Body of pancreas (tissue), 4 donors: ENCODE measurements at regions not wholly inside any gene's neighbourhood (a gene's known extent, or its start where the extent isn't known, plus 50 kb on each side); places are given as distances from the start of the nearest gene placed in this dataset.

Experiments used
- ATAC-seq: fragments of 150-250 bp; one replicate; pipeline ENCODE4 v1.9.1; 2016
- DNase-seq, 4 donors: peaks; one replicate each; pipeline ENCODE4 v3.0.0-alpha.2; 2019
- H3K27ac ChIP-seq, 4 donors: fragments of 200-600 bp; sonication (generic); 1 replicate in 3 of 4; 2 replicates in 1 of 4; pipeline versions ENCODE4 v1.5.1 to v1.6.1; 2016 to 2019; ENCODE audit warnings: mild to moderate bottlenecking in 1 of 4, mixed read lengths in 1 of 4, moderate library complexity in 1 of 4
- H3K27me3 ChIP-seq, 2 donors: fragments of 200-600 bp; sonication (generic); one replicate each; pipeline ENCODE4 v1.6.0; 2016; ENCODE audit warnings: mild to moderate bottlenecking in 1 of 2
- H3K36me3 ChIP-seq, 2 donors: fragments of 200-600 bp; sonication (generic); replicated peaks in 1 of 2; 2 replicates each; pipeline ENCODE4 v1.5.1; 2016; ENCODE audit warnings: low read depth in 2 of 2; ENCODE audit not compliant: insufficient read depth in 1 of 2
- H3K4me1 ChIP-seq: fragments of 200-600 bp; sonication (generic); one replicate; pipeline ENCODE4 v1.6.0; 2016
- H3K4me3 ChIP-seq, 2 donors: fragments of 200-600 bp; sonication (generic); 1 replicate in 1 of 2; 2 replicates in 1 of 2; pipeline ENCODE4 v1.5.1; 2016 to 2019
- H3K9me3 ChIP-seq, 3 donors: fragments of 200-600 bp; sonication (generic); 1 replicate in 2 of 3; 2 replicates in 1 of 3; pipeline ENCODE4 v1.5.1; 2016
- POLR2A ChIP-seq, 3 donors: fragments of 450-650 bp; IDR thresholded peaks; one replicate each; pipeline ENCODE4 v1.6.1; 2016; ENCODE audit warnings: antibody characterized with exemption in 3 of 3, mild to moderate bottlenecking in 2 of 3
- whole genome bisulfite sequencing, 2 donors: methylation state at CpG; one replicate each; pipeline ENCODE4 v1.1.5; 2017; 5-methylcytosine and 5-hydroxymethylcytosine counted together
- intact Hi-C: fragments of 100-400 bp; cut with DNase I; formaldehyde crosslinking; loops from one replicate; pipeline ENCODE4 v1.15.1; 2023
- TF ChIP-seq, protein P1 (sequence below), 7 experiments: fragments of 450-650 bp in 4 of 7; fragments of 200-600 bp in 3 of 7; sonication (generic) in 3 of 7; IDR thresholded peaks; one replicate each; pipeline ENCODE4 v1.5.1; 2016 to 2019; ENCODE audit warnings: antibody characterized with exemption in 7 of 7

DNA sequence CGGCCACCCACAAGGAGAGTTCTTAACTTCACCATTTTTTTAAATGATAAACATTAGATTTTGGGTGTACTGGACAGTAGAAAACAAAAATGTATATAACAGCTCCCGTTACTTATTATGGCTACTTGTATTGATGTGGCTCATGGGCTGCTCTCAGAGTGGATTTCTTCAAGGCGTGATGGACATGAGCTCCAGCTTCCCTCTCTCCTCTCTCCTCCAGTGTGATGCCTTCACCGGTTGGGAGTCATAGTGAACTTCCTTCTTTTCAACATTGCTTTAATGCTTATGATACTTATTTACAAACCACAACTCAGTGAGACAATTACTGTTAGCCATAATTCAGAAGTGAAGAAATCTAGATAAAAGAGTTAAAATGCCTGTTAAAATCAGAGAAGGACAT lies 515.2 kb downstream of the RNF144A start:
- TF ChIP-seq, protein P1, sequence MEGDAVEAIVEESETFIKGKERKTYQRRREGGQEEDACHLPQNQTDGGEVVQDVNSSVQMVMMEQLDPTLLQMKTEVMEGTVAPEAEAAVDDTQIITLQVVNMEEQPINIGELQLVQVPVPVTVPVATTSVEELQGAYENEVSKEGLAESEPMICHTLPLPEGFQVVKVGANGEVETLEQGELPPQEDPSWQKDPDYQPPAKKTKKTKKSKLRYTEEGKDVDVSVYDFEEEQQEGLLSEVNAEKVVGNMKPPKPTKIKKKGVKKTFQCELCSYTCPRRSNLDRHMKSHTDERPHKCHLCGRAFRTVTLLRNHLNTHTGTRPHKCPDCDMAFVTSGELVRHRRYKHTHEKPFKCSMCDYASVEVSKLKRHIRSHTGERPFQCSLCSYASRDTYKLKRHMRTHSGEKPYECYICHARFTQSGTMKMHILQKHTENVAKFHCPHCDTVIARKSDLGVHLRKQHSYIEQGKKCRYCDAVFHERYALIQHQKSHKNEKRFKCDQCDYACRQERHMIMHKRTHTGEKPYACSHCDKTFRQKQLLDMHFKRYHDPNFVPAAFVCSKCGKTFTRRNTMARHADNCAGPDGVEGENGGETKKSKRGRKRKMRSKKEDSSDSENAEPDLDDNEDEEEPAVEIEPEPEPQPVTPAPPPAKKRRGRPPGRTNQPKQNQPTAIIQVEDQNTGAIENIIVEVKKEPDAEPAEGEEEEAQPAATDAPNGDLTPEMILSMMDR (IDR thresholded peaks at IDR 0.05): no peak
- TF ChIP-seq POLR2A (IDR thresholded peaks at IDR 0.05): no peak
- Histone ChIP-seq H3K9me3 (no peaks in the 10 kb centered on the region), H3K4me3 (no peak overlapping the region), H3K36me3 (no peaks in the 10 kb centered on the region), H3K27ac (no peak overlapping the region), H3K4me1 (no peaks in the 10 kb centered on the region), H3K27me3 (no peaks in the 10 kb centered on the region)
- WGBS, 2 donors: 86 to 96% methylated on average over 4 of the region's 4 CpGs
- intact Hi-C loops: no loop called here
- no peak for DNase-seq
- no peak for ATAC-seq

GRCh38 chr2:7436096-7436906 lies 519.1 kb downstream of the RNF144A start:
- Histone ChIP-seq H3K27ac (no peak overlapping the region), H3K4me1 (no peaks in the 10 kb centered on the region), H3K27me3 (no peaks in the 10 kb centered on the region), H3K36me3 (no peaks in the 10 kb centered on the region), H3K9me3 (no peaks in the 10 kb centered on the region), H3K4me3 (no peak overlapping the region)
- intact Hi-C loops: no loop called here
- no peak for ATAC-seq
- TF ChIP-seq, protein P1 (IDR thresholded peaks at IDR 0.05): no peak
- TF ChIP-seq POLR2A (IDR thresholded peaks at IDR 0.05): no peak
- no peak for DNase-seq
- WGBS, 2 donors: 76 to 85% methylated on average over 9 of the region's 9 CpGs

DNA sequence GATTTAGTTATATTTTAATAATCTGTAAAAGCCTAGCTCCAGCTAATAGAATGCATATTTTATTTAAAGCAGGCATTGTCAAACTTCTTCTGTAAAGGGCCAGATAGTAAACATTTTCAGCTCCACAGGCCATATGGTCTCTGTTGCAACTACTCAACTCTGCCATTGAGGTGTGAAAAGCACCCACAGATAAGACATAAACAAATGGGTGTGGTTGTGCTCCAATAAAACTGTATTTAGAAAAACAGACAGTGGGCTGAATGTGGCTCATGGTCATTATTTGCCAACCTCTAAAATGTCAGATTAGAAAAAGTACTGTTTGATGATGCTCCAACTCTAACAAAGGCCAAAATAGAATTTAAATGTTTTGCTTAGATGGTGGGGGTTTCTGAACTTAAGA lies 519.9 kb downstream of the RNF144A start:
- H3K27me3 ChIP-seq: no peaks in the 10 kb centered on the region
- ATAC-seq (no peak), DNase-seq (no peak)
- no peak overlapping the region for H3K4me3 ChIP-seq
- H3K4me1 ChIP-seq: no peaks in the 10 kb centered on the region
- no peak for TF ChIP-seq POLR2A (IDR thresholded peaks at IDR 0.05)
- TF ChIP-seq, protein P1 (IDR thresholded peaks at IDR 0.05): no peak
- intact Hi-C loops: no loop called here
- no peaks in the 10 kb centered on the region for H3K9me3 ChIP-seq
- no peaks in the 10 kb centered on the region for H3K36me3 ChIP-seq
- H3K27ac ChIP-seq: no peak overlapping the region

GRCh38 chr2:7437716-7438632 lies 520.8 kb downstream of the RNF144A start:
- DNase-seq (no peak), ATAC-seq (no peak)
- no peaks in the 10 kb centered on the region for H3K4me1 ChIP-seq
- no peak overlapping the region for H3K27ac ChIP-seq
- H3K9me3 ChIP-seq: no peaks in the 10 kb centered on the region
- intact Hi-C loops: no loop called here
- TF ChIP-seq POLR2A (IDR thresholded peaks at IDR 0.05): no peak
- TF ChIP-seq, protein P1 (IDR thresholded peaks at IDR 0.05): no peak
- no peaks in the 10 kb centered on the region for H3K36me3 ChIP-seq
- WGBS, 2 donors: 69 to 77% methylated on average over 9 of the region's 9 CpGs
- no peak overlapping the region for H3K4me3 ChIP-seq
- H3K27me3 ChIP-seq: no peaks in the 10 kb centered on the region
